GM18868 (cell line): ENCODE measurements at regions not wholly inside any gene's neighbourhood (a gene's known extent, or its start where the extent isn't known, plus 50 kb on each side); places are given as distances from the start of the nearest gene placed in this dataset.

Experiments
- ATAC-seq: cut with Tn5 transposase; IDR thresholded peaks from one replicate; pipeline ENCODE4 v1.9.1; 2021; ENCODE audit warnings: mild to moderate bottlenecking, moderate library complexity; ENCODE audit not compliant: unreplicated experiment

DNA sequence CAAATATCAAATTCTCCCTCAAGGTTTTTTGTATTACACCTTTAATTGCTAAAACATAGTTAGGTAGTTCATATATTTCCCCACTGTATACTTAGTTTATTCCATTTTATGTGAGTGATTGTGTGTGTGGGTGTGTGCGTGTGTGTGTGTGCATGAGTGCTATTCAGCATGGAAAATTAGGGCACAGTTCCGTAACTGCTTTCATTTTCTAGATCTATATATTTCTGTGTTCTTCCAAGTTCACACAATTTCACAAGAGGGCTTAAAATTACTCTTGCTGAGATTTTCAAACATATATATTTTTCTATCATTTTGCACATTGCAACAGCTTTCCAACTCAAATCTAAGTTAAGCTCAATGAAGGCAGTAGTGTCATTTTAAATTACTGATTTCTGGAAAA, 782.9 kb upstream of the SOX9 start:
- ATAC-seq, result no peak

GRCh38 chr17:71338396-71338795, 782.4 kb upstream of the SOX9 start:
- no peak for ATAC-seq

DNA sequence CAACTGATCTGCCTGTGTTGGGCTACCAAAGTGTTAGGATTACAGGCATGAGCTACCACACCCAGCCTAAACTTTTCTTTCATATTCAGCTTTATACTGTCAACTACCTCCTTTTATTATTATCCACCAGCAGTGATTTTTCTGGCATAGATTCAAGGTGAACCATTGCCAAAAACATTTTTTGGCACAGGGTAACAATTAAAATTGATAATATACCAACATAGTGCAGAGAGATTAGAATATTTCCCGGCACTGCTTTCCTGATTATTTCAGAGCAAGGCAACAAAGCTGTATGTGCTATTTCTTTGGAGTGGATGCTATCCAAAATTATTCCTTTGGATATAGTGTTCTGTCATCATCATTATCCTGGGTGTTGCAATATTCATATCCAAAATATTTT, 781.6 kb upstream of the SOX9 start:
- ATAC-seq, result no peak

- no peak for ATAC-seq
These were observed 778.1 kb upstream of the SOX9 start for GRCh38 chr17:71342737-71343136.

DNA sequence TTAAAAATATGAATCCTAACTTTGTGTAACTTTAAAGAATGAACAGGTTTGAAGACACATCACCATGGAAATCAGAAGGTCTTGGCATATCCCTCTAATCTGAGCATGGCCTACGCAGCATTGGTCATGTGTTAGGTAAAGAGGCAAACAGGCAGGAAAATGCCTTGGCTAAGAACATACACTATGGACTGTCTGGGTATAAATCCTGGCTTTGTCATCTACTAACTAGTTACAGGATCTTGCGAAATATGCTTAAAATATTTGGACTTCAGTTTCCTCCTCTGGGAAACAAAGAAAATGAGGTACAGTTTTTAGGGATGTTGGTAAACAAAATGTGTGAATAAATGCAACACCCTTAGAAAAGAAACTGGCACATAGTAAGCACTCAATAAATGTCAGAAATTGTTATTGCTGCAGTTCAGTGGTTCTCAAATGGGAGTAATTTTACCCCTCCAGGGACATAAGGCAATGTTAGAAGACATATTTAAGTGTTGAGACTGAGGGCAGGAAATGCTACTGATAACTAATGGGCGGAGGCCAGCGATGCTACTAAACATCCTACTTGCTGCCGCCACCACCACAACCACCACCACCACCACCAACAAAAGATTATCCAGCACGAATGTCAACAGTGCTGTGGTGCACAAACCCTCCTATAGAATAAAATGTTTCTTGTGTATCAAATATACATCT, 770.8 kb upstream of the SOX9 start:
- no peak for ATAC-seq

GRCh38 chr17:71360301-71360700, 760.5 kb upstream of the SOX9 start:
- ATAC-seq, result no peak

DNA sequence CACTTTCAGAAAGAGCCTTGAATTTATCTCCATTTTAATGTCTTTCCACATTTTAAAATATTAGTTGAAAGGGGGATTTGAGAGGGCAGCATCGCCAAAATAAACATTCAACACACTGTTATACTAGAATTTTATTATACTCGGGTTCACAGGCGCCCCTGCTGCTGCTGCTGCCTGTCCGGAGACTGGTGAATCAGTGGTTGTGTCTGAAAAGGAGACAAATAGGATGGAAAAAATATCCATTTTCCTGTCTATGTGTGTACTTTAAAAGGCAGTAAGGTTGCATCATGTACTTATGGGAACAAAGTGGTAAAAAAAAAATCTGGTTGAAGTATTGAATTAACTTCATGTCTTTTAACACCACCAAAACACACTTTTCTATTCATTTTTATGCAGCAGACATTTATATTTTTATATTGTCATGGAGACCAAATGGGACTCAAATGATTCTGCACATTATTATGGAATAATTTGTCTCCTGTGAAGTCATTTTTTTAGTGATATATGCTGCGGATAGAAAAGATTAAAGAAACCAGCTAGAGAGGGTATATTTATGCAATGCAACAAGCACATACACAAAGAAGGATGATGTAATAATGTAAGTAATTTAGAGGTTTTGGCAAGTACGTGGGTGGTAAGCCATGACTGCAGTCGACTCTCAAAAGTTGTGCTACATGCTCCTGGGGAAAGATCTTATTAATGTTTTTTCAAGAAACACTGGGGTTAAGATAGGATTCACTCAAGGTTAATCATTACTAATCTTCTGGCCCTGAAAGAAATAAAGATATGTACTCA, 759.0 kb upstream of the SOX9 start:
- ATAC-seq, result no peak

GRCh38 chr17:71363661-71364060, 757.2 kb upstream of the SOX9 start:
- ATAC-seq, result no peak

- no peak for ATAC-seq
These were observed 749.0 kb upstream of the SOX9 start for GRCh38 chr17:71371809-71372208.

- ATAC-seq, result no peak
These were observed 744.9 kb upstream of the SOX9 start for GRCh38 chr17:71375948-71376347.

DNA sequence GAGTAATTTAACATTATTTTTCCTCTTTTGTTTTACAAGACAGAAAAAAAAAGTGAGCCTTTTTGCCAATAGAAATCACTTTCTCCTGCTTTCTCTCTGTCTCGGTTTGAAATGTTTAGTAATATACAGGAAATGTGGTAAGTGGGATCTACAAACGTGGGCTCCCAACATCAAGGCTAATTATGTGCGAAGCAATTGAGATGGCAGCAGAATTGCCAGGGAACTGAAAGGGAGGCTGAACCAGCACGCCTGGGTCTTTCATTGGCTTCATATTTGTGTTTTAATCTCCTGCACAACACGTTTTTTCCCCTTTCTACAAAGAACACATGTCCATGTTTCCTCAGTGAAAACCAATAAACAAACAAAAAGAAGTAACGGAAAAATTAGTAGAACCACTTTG, 743.9 kb upstream of the SOX9 start:
- ATAC-seq, result no peak

- ATAC-seq, result no peak
These were observed 742.8 kb upstream of the SOX9 start for GRCh38 chr17:71378036-71378435.

DNA sequence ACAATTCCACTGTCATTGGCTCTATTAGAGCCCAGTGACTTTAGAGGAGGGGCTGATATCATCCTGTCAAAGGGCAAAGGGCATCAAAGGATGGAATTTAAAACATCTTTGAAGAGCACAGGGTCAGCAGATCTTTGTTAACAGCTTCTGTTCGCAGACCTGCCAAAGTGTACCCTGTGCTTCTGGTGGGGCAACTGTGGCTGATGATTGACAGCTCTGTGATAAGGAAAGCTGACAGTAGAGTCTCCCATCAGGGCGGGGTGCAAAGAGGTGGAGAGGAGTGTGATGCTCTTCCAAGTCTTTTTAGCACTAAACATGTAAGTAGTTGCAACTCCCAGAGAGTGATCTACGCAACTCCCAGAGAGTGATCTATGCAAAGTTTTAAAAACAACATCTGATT, 742.1 kb upstream of the SOX9 start:
- no peak for ATAC-seq

DNA sequence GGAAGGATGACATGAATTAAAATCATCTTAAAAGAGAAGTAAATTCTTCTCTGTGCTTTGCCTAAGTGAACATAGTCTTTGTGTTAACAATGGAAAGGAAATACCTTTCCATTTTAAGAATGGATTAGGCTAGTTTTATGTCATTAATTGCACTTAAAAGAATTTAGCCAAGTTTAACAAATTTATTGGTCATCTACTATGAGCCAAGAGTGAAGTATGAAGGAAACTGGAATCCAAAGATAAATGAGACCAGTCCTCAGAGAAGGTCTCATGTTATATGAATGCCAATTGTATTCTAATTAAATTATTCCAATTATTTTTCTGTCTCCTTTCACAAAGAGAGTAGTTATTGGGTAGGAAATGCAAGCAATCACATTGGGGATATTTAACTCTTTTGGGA, 741.3 kb upstream of the SOX9 start:
- no peak for ATAC-seq

GRCh38 chr17:71380535-71380934, 740.3 kb upstream of the SOX9 start:
- no peak for ATAC-seq

- ATAC-seq, result no peak
These were observed 739.9 kb upstream of the SOX9 start for GRCh38 chr17:71380936-71381335.

GRCh38 chr17:71383091-71383490, 737.7 kb upstream of the SOX9 start:
- no peak for ATAC-seq

DNA sequence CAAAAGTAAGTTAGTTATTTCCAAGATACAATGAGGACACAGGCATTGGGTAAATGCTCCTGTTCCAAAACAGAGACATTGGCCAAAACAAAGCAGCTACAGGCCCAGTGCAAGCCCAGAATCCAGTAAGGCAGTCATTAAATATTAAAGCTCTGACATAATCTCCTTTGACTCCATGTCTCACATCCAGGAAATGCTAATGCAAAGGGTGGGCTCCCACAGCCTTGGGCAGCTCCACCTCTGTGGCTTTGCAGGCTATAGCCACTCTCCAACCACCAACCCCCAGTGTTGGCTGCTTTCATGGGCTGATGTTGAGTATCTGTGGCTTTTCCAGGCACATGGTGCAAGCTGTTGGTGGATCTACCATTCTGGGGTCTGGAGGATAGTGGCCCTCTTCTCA, 733.4 kb upstream of the SOX9 start:
- ATAC-seq, result no peak

- ATAC-seq, result no peak
These were observed 727.9 kb upstream of the SOX9 start for GRCh38 chr17:71392715-71393567.

- no peak for ATAC-seq
These were observed 724.9 kb upstream of the SOX9 start for GRCh38 chr17:71395901-71396300.

DNA sequence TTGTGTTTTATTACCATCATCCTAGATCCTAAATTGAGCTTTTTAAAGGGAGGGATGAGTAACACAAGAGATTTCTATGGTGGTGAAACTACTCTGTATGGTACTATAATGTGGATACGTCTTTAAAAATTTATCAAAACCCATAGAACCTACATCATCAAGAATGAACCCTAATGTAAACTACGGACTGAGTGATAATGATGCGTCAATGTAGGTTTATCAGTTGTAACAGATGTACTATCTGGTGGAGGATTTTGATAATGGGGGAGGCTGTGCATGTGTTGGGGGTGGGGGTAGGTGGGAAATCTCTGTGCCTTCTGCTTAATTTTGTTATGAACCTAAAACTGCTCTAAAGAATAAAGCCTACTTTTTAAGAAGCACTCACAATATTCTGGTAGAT, 724.1 kb upstream of the SOX9 start:
- ATAC-seq, result no peak

GRCh38 chr17:71398025-71398424, 722.8 kb upstream of the SOX9 start:
- no peak for ATAC-seq
